AG20443 (cell line): ENCODE measurements at regions not wholly inside any gene's neighbourhood (a gene's known extent, or its start where the extent isn't known, plus 50 kb on each side); places are given as distances from the start of the nearest gene placed in this dataset.
A peak's percentile ranks its signal among the peaks of the same experiment; 100 is the strongest.

ENCODE experiments used
- DNase-seq: peaks from one replicate; pipeline ENCODE4 v3.0.0; 2012; ENCODE audit warnings: low spot score, mixed read lengths

DNA sequence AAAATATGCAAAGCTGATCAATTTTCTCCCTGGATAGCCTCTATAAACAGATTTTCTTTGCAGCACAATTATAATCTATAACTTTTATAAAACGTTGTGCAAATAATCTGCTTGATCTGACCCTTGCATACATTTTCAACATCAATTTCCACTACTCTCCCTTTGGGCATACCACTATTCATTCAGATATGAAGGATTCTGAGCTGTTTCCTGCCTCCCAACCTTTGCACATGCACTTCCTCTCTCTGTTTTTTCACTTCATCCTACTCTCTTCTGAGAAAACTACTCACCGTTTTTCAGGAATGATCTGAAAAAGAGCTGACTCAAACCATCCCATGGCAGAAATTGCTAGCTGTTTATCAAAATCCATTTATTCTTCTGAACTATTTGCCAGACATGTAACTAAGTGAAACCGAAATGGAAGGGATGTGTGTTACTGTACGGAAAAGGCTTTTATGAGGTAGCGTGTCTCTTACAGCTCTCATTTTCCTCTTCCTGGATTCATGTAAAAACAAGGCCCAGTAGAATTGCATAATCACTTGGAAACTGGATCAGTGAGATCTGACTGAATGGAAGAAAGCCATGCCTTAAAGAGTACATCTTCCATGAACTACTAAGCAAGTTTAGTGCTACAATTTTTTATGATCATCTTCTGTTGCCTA is 1447.3 kb upstream of the MIR17HG start:
- DNase-seq = peak; percentile 10

- DNase-seq = no peak
Observed at GRCh38 chr13:89902223-89902622, 1445.3 kb upstream of the MIR17HG start.

DNA sequence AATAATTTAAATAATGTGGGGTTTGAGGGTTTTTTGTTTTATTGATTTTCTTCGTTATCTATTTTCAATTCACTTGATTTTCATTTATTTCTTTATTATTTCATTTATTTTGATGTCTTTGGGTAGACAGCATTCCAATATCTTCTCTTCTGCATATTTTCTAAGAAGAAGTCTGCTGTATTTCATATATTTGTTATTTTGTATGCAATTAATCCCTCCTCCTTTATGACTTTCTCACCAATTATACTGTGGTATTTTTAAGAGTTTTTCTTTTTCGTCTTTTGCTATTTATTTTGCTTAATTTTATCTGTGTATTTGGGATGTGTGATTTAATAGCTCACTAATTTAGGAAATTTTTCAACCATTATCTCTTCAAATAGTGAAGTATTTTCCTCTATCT is 1444.4 kb upstream of the MIR17HG start:
- DNase-seq = no peak

DNA sequence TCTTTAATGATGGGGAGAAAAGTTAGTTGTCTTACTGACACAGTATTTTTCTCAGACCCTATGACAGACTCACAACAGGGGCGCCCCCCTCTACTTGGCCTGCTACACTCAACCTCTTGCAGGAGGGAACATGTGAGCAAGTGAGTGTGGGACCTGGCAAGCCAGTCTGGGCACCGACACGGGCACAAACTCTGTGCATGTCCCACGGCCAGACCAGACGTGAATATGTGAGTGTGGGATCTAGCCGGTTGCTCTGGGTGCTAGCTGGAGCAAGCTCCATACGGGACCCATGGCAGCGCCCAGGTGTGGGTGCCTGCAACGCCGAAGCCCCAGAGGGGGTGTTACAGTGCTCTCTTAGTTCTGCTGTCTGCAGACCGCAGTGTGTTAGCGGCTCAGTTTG is 1437.3 kb upstream of the MIR17HG start:
- no peak for DNase-seq

DNA sequence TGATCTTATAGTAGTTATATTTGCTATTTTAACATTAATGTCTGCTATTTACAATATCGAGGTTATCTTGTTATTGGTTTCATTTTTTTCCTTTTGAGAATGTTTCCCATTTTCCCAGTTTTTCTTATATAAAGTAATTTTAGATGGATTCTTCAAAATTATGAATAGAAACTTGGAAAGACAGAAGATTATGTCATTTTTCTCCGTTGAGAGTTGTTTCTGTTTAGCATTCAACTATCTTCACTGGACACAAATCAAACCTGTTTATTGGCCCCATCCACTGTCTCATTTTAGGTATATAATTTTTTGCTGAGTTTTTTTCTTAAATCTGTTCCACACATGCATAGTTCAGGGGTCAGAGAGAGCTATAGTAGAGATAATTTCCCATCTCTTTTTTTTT is 1430.9 kb upstream of the MIR17HG start:
- DNase-seq = no peak

GRCh38 chr13:89920461-89920860 is 1427.0 kb upstream of the MIR17HG start:
- DNase-seq = no peak

- no peak for DNase-seq
Observed at GRCh38 chr13:89923052-89923451, 1424.4 kb upstream of the MIR17HG start.

GRCh38 chr13:89923736-89924135 is 1423.8 kb upstream of the MIR17HG start:
- DNase-seq = peak; percentile 24

DNA sequence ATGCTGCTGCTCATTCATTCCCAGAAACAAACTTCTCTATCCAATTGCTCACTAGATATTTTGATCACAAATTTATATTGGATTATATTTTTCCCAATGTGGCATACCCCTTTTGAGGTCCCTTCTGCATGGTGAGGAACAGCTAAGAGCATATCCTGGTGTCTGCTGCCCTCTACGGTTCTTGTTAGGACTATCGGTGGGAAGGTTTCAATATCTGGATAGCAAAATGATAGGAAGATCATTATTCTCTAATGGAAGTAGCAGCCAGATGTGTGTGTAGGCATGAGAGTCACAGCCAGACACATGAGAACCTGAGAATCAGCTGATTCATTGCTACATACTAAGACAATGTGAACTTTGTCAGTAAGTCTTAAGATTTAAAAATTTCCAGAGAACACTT is 1422.4 kb upstream of the MIR17HG start:
- peak; percentile 22 for DNase-seq

DNA sequence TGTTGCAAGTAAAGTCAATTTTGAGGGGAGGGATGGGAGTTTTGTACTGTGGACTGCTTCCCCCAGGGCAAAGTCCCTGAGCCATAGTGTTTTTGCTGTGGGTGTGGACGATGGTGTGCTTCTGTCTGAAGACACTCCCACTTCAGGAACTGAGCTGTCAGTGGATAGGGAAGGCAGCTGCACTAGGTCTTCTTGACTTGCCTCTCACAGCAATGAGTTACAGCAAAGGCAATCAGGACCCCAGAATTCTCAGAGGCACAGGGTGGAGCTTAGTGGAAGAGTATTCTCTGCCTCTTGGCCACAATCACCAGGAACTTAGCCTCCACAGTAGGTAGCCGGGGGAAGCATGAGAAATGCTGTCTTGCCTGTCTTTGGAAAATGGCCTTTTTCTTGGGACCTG is 1416.6 kb upstream of the MIR17HG start:
- no peak for DNase-seq

GRCh38 chr13:89932902-89933301 is 1414.6 kb upstream of the MIR17HG start:
- DNase-seq = no peak

DNA sequence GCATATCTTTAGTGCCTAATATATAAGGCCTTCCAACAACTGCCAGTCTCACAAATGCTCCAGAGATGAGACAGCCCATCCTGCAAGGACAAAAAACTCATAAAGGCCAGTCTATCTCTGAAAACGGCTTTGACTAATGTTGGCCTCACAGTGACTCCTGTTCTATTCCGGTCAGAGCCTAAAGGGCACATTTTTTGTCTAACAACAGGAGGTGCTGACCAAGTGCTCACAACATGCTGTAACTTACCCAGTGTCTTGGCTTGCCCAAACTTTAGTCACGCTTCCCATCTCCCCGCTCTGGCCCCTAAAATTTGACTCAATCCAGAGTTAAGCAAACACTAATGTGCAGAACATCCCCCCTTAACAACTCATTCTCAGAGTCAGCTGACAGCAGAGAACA is 1411.2 kb upstream of the MIR17HG start:
- DNase-seq = no peak

GRCh38 chr13:89937420-89937819 is 1410.1 kb upstream of the MIR17HG start:
- no peak for DNase-seq

DNA sequence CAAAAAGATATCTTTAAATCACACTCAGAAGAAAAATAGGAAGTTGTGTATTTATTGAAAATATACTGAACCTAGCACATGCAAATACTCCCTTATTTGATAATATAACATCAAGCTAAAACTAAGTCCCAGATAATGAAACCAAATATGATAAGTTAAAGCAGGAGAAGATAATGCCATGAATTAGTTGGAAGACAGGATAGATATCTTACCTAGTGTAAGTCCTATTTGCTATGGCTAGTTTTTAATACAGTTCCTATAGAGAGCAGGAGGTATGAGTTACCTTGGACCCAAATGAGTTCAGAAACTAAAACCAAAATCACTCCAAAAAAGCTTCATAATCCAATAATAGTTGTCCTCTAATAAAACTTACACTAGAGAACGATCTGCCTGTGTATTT is 1407.1 kb upstream of the MIR17HG start:
- no peak for DNase-seq

GRCh38 chr13:89943139-89943538 is 1404.3 kb upstream of the MIR17HG start:
- DNase-seq = no peak

DNA sequence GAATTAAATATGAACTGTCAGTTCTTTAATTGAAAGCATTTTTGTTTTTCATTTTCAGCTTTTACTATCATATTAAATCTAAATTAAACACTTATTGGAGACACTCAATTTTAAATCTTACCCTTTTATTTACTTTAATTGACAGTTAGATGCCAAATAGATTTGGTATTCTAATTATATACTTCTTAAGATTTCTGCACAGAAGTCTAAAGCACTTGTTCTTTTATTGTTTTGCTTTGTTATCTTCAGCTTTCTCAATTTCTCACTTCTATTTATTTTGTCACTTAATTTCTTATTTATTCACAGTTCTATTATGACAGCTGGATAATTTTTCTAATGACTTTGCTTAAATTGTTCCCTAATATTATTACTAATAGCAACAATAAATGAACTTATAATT is 1397.3 kb upstream of the MIR17HG start:
- DNase-seq = no peak

- DNase-seq = no peak
Observed at GRCh38 chr13:89951341-89951740, 1396.1 kb upstream of the MIR17HG start.

DNA sequence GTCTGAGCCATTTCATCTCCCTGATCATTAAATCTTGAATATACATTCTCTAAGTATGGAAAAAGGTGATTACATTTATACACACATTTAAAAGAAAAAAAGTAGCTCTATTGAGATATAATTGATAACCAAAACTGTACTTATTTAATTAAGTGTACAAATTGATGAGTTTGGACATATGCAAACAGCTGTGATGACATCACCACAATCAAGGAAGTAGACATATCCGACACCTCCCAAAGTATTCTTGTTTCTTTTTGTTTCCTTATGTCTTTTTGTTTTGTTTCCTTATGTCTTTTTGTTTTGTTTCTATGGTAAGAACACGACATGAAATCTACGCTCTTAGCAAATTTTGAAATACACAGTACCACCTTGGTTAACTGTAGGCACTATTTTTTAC is 1393.9 kb upstream of the MIR17HG start:
- no peak for DNase-seq

- DNase-seq = no peak
Observed at GRCh38 chr13:89955773-89956172, 1391.7 kb upstream of the MIR17HG start.

- no peak for DNase-seq
Observed at GRCh38 chr13:89959074-89959473, 1388.4 kb upstream of the MIR17HG start.

DNA sequence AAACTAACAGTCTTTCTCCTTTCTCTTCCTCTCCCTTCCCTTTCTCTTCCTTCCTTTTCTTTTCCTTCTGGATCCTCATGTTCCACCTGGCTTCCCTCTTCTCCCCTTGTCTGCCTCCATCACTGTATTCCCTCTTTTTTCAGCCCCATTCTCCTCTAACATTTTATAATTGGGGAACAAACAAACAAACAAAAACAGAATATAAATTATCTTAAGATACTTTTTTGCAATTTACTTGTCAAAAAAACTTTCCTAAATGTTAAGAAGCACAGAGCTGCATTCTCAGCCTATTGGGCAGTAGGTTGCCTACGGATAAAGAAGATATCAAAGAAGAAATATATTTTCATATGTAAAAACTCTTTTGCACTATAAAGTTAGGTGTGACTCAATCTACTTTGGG is 1382.2 kb upstream of the MIR17HG start:
- no peak for DNase-seq

DNA sequence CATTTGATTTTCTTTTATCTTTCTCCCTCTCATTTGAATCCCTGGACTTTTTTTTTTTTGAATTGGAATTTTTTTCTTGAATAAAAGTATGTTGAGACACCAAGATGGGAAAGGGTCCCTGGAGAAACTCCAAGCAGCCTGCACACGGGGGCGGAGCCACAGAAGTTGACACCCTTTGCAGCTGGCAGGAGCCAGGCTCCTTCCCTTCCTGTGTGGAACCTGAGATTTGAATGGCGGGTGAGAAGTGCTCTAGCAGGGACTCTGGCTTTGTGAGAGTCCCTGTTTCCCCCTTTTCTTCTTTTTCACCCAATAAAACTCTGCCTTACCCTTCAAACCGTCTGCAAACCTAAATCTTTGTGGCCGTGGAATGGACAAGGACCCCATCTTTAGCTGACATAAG is 1381.0 kb upstream of the MIR17HG start:
- no peak for DNase-seq

DNA sequence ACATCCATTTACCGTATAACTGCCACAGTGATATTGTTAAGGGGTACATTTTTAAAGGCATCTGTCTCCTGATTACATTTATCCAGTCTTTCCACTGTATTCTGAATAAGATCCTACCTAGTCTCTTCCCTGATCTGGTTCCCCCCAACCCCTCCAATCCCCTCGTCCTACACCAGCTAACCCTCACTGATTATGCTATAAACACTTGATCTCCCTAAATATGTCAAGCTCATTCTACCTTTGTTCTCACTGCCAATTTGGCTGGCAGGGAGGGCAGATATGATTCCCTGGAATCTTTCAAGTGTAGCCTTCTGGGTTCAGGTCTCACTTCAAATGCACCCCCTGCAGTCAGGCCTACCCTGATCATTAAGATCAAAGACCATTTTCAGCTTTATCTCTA is 1379.8 kb upstream of the MIR17HG start:
- DNase-seq = no peak

DNA sequence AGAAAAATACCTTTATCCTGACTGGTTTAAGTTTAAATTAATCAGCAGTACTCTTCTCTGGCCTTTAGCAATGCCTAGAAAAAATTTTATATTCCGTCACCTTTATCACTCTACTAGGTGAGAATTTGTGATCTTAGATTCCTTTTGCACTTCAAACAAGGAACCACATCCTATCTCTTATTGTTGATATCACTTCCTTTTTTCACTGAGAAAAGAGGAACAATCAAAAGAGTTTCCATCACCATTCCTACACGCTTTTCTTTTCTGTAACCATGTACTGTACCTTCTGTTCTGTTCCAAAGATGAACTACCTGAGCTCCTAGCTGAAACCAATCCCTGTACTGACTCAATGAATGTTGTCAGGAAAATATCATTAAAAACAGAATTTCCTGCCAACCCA is 1379.0 kb upstream of the MIR17HG start:
- DNase-seq = no peak

GRCh38 chr13:89970353-89970709 is 1377.2 kb upstream of the MIR17HG start:
- DNase-seq = no peak
